ENCODE measurements at regions not wholly inside any gene's neighbourhood (a gene's known extent, or its start where the extent isn't known, plus 50 kb on each side); places are given as distances from the start of the nearest gene placed in this dataset.

GRCh38 chr5:100430268-100431195 lies 104.6 kb upstream of the FAM174A start:
- peak; percentile 38 to 84 (median 64) for TF ChIP-seq CTCF (IDR thresholded peaks at IDR 0.05)
- TF ChIP-seq POLR2A (IDR thresholded peaks at IDR 0.05), result no peak
- TF ChIP-seq EP300 (IDR thresholded peaks at IDR 0.05), result no peak
- TF ChIP-seq POLR2AphosphoS5 (IDR thresholded peaks at IDR 0.05), result no peak
- WGBS, 2 donors (ENCODE audit: low coverage in 1 of 2), result 42 to 44% methylated on average over 4 of the region's 4 CpGs
- H3K4me1 ChIP-seq, result no peaks in the 10 kb centered on the region
- ATAC-seq, result no peak
- H3K9me3 ChIP-seq, result peaks cover 0 to under 1% (median 0%) of the 10 kb centered on the region in 3 donors
- H3K27me3 ChIP-seq, result no peaks in the 10 kb centered on the region
- no peak overlapping the region for H3K4me3 ChIP-seq
- no peaks in the 10 kb centered on the region for H3K36me3 ChIP-seq
- no peak overlapping the region for H3K27ac ChIP-seq

GRCh38 chr5:100424787-100425186 lies 110.4 kb upstream of the FAM174A start:
- no peak for TF ChIP-seq EP300 (IDR thresholded peaks at IDR 0.05)
- TF ChIP-seq CTCF (IDR thresholded peaks at IDR 0.05), result no peak
- no peak for TF ChIP-seq POLR2AphosphoS5 (IDR thresholded peaks at IDR 0.05)
- TF ChIP-seq POLR2A (IDR thresholded peaks at IDR 0.05), result no peak
- H3K36me3 ChIP-seq, result no peaks in the 10 kb centered on the region
- H3K4me1 ChIP-seq, result no peaks in the 10 kb centered on the region
- 96% methylated on average over 3 to 4 of the region's 4 CpGs for WGBS, 2 donors (ENCODE audit: low coverage in 1 of 2)
- no peak overlapping the region for H3K27ac ChIP-seq
- no peak overlapping the region for H3K4me3 ChIP-seq
- H3K27me3 ChIP-seq, result no peaks in the 10 kb centered on the region
- peaks cover 0 to 16% (median 0%) of the 10 kb centered on the region in 3 donors for H3K9me3 ChIP-seq
- ATAC-seq, result no peak

- Histone ChIP-seq H3K27me3 (no peaks in the 10 kb centered on the region), H3K36me3 (no peaks in the 10 kb centered on the region), H3K27ac (no peak overlapping the region), H3K4me3 (no peak overlapping the region), H3K9me3 (peaks cover 0 to 16% (median 0%) of the 10 kb centered on the region in 3 donors), H3K4me1 (no peaks in the 10 kb centered on the region)
- WGBS, 2 donors (ENCODE audit: low coverage in 1 of 2), result no CpG with 5 or more reads among the region's 4 CpGs
- no peak for ATAC-seq
- TF ChIP-seq EP300 (IDR thresholded peaks at IDR 0.05) (no peak), POLR2A (IDR thresholded peaks at IDR 0.05) (no peak), CTCF (IDR thresholded peaks at IDR 0.05) (no peak)
Observed at GRCh38 chr5:100424017-100424416, 111.2 kb upstream of the FAM174A start.

GRCh38 chr5:100423330-100423729 lies 111.8 kb upstream of the FAM174A start:
- TF ChIP-seq CTCF (IDR thresholded peaks at IDR 0.05) (no peak), POLR2AphosphoS5 (IDR thresholded peaks at IDR 0.05) (no peak), POLR2A (IDR thresholded peaks at IDR 0.05) (no peak), EP300 (IDR thresholded peaks at IDR 0.05) (no peak)
- Histone ChIP-seq H3K27me3 (no peaks in the 10 kb centered on the region), H3K4me1 (no peaks in the 10 kb centered on the region), H3K27ac (no peak overlapping the region), H3K36me3 (no peaks in the 10 kb centered on the region), H3K9me3 (peaks cover 0 to 16% (median 0%) of the 10 kb centered on the region in 3 donors), H3K4me3 (no peak overlapping the region)
- WGBS, 2 donors (ENCODE audit: low coverage in 1 of 2), result 74% methylated on average over 3 of the region's 5 CpGs; no CpG with 5 or more reads in 1 of the 2 donors
- ATAC-seq, result no peak

- H3K27me3 ChIP-seq, result no peaks in the 10 kb centered on the region
- no peaks in the 10 kb centered on the region for H3K36me3 ChIP-seq
- H3K4me1 ChIP-seq, result no peaks in the 10 kb centered on the region
- no peak overlapping the region for H3K27ac ChIP-seq
- H3K4me3 ChIP-seq, result no peak overlapping the region
- ATAC-seq, result no peak
- H3K9me3 ChIP-seq, result peaks cover 0 to 16% (median 0%) of the 10 kb centered on the region in 3 donors
- no peak for TF ChIP-seq EP300 (IDR thresholded peaks at IDR 0.05)
- no peak for TF ChIP-seq CTCF (IDR thresholded peaks at IDR 0.05)
- no peak for TF ChIP-seq POLR2AphosphoS5 (IDR thresholded peaks at IDR 0.05)
- TF ChIP-seq POLR2A (IDR thresholded peaks at IDR 0.05), result no peak
Observed at GRCh38 chr5:100421360-100421759, 113.8 kb upstream of the FAM174A start.
